ENCODE measurements at regions not wholly inside any gene's neighbourhood (a gene's known extent, or its start where the extent isn't known, plus 50 kb on each side); places are given as distances from the start of the nearest gene placed in this dataset.
A peak's percentile ranks its signal among the peaks of the same experiment; 100 is the strongest.

DNA sequence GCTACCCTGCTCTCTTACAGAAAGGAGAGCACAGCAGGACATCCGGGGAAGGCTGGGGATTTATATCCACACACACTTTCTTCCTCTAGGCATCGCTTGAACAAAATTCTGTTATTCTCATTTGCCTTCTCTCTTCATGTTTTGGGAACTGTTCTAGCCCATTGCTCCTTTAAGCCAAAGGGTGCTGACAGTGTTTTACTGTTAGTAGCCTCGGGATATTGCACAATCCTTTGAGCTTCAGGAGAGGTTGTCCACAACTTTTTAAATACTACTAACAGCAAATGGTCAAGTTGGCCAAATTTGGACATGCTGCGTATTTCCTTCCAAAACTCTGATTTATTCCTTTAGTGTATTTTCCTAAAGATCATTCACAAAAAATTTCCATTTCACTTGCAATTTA, 579.2 kb upstream of the RGS18 start:
- ATAC-seq, result no peak
- H3K4me1 ChIP-seq (ENCODE audit: insufficient read depth, low read length), result no peaks in the 10 kb centered on the region
- in situ Hi-C loops (cut with HindIII; ENCODE audit: extremely low pct_ligation_motif_present, low pct_unique_long_range_greater_than_20kb), result no loop called here
- POLR2A ChIA-PET, result no interaction called here
- H3K9ac ChIP-seq (ENCODE audit: insufficient read depth, low read depth, low read length), result no peak overlapping the region
- no peak overlapping the region for H3K4me3 ChIP-seq (replicated peaks in 1 of 3; ENCODE audit: insufficient read depth in 1 of 3, low read depth in 2 of 3, low read length in 3 of 3)
- no peaks in the 10 kb centered on the region for H3K79me2 ChIP-seq (ENCODE audit: insufficient read depth, low read length)
- no peak for TF ChIP-seq CBFB (CRISPR knock-in tag; IDR thresholded peaks at IDR 0.05)
- TF ChIP-seq CEBPB (IDR thresholded peaks at IDR 0.05; ENCODE audit: borderline replicate concordance, low read depth, low read length), result peak; percentile 73
- no peak for FAIRE-seq
- CTCF ChIA-PET (ENCODE audit: low intra/inter-chr PET ratio, low total read pairs), result no interaction called here
- no peaks in the 10 kb centered on the region for H3K27me3 ChIP-seq (ENCODE audit: control insufficient read depth in 1 of 2, insufficient read depth in 2 of 2, low read length in 2 of 2)
- no peak for DNase-seq (ENCODE audit: low spot score)
- no peaks in the 10 kb centered on the region for H3K9me3 ChIP-seq (ENCODE audit: low read length)
- H2AFZ ChIP-seq (ENCODE audit: low read length), result no peak overlapping the region
- H3K27ac ChIP-seq (ENCODE audit: extremely low read length, insufficient read depth, low read length), result no peak overlapping the region
- H3K4me2 ChIP-seq (ENCODE audit: low read depth, low read length), result no peak overlapping the region
- H4K20me1 ChIP-seq (ENCODE audit: insufficient read depth, low read length), result no peaks in the 10 kb centered on the region
- no TSS peak for BruUV-seq (replicated peaks)
- no peaks in the 10 kb centered on the region for H3K36me3 ChIP-seq (replicated peaks in 1 of 2; ENCODE audit: control insufficient read depth in 1 of 2, insufficient read depth in 2 of 2, low read length in 2 of 2)
- intact Hi-C loops (cut with micrococcal nuclease; ENCODE audit: unreplicated experiment), result no loop called here
- WGBS (ENCODE audit: low lambda C conversion rate), result 26% methylated on average over 4 of the region's 4 CpGs

DNA sequence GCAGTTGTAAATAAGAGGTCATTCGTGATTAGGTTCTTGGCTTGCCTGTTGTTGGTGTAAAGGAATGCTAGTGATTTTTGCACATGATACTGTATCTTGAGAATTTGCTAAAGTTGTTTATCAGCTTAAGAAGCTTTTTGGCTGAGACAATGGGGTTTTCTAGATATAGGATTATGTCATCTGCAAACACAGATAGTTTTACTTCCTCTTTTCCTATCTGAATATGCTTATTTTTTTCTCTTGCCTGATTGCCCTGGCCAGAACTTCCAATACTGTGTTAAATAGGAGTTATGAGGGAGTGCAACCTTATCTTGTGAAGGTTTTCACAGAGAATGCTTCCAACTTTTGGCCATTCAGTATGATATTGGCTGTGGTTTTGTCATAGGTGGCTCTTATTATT, 576.1 kb upstream of the RGS18 start:
- Histone ChIP-seq H3K9me3 (ENCODE audit: low read length) (no peaks in the 10 kb centered on the region), H3K27ac (ENCODE audit: extremely low read length, insufficient read depth, low read length) (no peak overlapping the region), H3K79me2 (ENCODE audit: insufficient read depth, low read length) (no peaks in the 10 kb centered on the region), H3K9ac (ENCODE audit: insufficient read depth, low read depth, low read length) (no peak overlapping the region), H2AFZ (ENCODE audit: low read length) (no peak overlapping the region), H3K27me3 (ENCODE audit: control insufficient read depth in 1 of 2, insufficient read depth in 2 of 2, low read length in 2 of 2) (no peaks in the 10 kb centered on the region), H3K36me3 (replicated peaks in 1 of 2; ENCODE audit: control insufficient read depth in 1 of 2, insufficient read depth in 2 of 2, low read length in 2 of 2) (no peaks in the 10 kb centered on the region), H3K4me2 (ENCODE audit: low read depth, low read length) (no peak overlapping the region), H3K4me1 (ENCODE audit: insufficient read depth, low read length) (no peaks in the 10 kb centered on the region), H3K4me3 (replicated peaks in 1 of 3; ENCODE audit: insufficient read depth in 1 of 3, low read depth in 2 of 3, low read length in 3 of 3) (no peak overlapping the region), H4K20me1 (ENCODE audit: insufficient read depth, low read length) (no peaks in the 10 kb centered on the region)
- 4% methylated on average over 1 of the region's 1 CpG for WGBS (ENCODE audit: low lambda C conversion rate)
- FAIRE-seq (no peak), DNase-seq (ENCODE audit: low spot score) (no peak), ATAC-seq (no peak)
- in situ Hi-C loops (cut with HindIII; ENCODE audit: extremely low pct_ligation_motif_present, low pct_unique_long_range_greater_than_20kb) (no loop called here), intact Hi-C loops (cut with micrococcal nuclease; ENCODE audit: unreplicated experiment) (no loop called here)
- no TSS peak for BruUV-seq (replicated peaks)
- ChIA-PET CTCF (ENCODE audit: low intra/inter-chr PET ratio, low total read pairs) (no interaction called here), POLR2A (no interaction called here)
- TF ChIP-seq CREB1 (IDR thresholded peaks at IDR 0.05) (no peak), CREB1 (CRISPR knock-in tag; IDR thresholded peaks at IDR 0.05) (no peak)
- TF ChIP-seq, protein P1, sequence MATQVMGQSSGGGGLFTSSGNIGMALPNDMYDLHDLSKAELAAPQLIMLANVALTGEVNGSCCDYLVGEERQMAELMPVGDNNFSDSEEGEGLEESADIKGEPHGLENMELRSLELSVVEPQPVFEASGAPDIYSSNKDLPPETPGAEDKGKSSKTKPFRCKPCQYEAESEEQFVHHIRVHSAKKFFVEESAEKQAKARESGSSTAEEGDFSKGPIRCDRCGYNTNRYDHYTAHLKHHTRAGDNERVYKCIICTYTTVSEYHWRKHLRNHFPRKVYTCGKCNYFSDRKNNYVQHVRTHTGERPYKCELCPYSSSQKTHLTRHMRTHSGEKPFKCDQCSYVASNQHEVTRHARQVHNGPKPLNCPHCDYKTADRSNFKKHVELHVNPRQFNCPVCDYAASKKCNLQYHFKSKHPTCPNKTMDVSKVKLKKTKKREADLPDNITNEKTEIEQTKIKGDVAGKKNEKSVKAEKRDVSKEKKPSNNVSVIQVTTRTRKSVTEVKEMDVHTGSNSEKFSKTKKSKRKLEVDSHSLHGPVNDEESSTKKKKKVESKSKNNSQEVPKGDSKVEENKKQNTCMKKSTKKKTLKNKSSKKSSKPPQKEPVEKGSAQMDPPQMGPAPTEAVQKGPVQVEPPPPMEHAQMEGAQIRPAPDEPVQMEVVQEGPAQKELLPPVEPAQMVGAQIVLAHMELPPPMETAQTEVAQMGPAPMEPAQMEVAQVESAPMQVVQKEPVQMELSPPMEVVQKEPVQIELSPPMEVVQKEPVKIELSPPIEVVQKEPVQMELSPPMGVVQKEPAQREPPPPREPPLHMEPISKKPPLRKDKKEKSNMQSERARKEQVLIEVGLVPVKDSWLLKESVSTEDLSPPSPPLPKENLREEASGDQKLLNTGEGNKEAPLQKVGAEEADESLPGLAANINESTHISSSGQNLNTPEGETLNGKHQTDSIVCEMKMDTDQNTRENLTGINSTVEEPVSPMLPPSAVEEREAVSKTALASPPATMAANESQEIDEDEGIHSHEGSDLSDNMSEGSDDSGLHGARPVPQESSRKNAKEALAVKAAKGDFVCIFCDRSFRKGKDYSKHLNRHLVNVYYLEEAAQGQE (IDR thresholded peaks at IDR 0.05; ENCODE audit: borderline replicate concordance in 1 of 2, low read depth in 1 of 2, low read length in 2 of 2), result no peak
- TF ChIP-seq, protein P2, sequence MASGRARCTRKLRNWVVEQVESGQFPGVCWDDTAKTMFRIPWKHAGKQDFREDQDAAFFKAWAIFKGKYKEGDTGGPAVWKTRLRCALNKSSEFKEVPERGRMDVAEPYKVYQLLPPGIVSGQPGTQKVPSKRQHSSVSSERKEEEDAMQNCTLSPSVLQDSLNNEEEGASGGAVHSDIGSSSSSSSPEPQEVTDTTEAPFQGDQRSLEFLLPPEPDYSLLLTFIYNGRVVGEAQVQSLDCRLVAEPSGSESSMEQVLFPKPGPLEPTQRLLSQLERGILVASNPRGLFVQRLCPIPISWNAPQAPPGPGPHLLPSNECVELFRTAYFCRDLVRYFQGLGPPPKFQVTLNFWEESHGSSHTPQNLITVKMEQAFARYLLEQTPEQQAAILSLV (CRISPR knock-in tag; IDR thresholded peaks at IDR 0.05; ENCODE audit: borderline replicate concordance), result no peak

Data from HepG2 (cell line).